Activated gamma-delta T cell (primary cell): ENCODE measurements at regions not wholly inside any gene's neighbourhood (a gene's known extent, or its start where the extent isn't known, plus 50 kb on each side); places are given as distances from the start of the nearest gene placed in this dataset.

Source experiments
- DNase-seq: peaks from one replicate; lab custom pipeline; 2025; lab: John Stamatoyannopoulos, UW

- no peak for DNase-seq
These were observed 93.4 kb upstream of the SOD1 start for GRCh38 chr21:31566064-31566463.

DNA sequence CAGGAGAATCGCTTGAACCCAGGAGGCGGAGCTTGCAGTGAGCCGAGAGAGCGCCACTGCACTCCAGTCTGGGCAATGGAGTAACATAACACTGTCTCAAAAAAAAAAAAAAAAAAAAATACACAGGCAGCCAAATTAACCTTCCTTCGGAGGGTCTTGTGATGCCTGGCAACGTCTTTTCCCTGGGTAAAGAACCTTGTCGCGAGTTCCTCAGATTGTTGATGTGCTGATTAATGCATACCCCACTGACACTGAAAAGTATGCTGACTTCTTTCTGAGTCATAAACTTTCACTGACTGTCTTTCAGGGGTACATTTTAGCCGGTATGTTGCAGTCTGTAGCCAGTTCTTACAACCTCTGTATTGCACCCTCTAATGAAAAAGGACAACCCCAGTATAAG is 95.1 kb upstream of the SOD1 start:
- no peak for DNase-seq

GRCh38 chr21:31560479-31560878 is 99.0 kb upstream of the SOD1 start:
- no peak for DNase-seq

DNA sequence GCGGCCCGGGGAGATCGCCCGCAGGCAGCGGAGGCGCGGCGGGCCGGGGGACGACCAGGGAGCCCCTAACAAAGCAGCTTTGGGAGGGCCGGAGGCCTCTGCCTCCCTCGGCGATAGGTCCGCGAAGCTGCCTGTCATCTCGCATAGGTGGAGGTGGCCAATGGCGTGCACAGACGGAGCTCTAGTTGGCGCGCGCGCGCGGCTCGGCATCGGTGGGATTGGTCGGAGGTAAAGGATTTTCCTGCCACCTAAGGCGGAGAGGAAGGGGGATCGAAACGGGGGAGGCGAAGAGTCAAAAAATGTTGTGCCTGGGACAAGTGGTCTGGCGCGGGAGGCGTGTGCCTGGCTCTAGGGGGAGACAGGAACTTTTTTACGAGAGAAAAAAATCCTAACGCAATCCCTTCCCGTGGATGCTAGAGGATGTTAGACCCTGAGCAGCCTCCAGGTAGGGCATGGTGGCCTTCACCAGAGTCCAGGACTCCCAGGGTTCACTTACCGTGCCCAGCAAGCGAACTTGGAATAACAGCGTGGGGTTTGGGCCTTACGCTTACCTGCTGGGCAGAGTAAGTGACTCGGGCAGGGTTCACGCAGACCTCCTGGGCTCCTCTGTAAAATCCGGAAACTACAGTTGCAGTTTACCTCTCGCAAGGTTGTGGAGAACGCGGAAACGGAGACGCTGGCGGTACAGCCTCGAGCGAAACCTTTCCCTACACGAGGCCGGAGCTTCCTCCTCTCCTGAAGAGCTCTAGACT is 99.9 kb upstream of the SOD1 start:
- peak; percentile 59 for DNase-seq

GRCh38 chr21:31558962-31559367 is 100.5 kb upstream of the SOD1 start:
- peak; percentile 64 for DNase-seq

- no peak for DNase-seq
These were observed 101.1 kb upstream of the SOD1 start for GRCh38 chr21:31558189-31558961.

- DNase-seq = no peak
These were observed 101.9 kb upstream of the SOD1 start for GRCh38 chr21:31557421-31558188.

- DNase-seq = no peak
These were observed 102.8 kb upstream of the SOD1 start for GRCh38 chr21:31556662-31557061.

DNA sequence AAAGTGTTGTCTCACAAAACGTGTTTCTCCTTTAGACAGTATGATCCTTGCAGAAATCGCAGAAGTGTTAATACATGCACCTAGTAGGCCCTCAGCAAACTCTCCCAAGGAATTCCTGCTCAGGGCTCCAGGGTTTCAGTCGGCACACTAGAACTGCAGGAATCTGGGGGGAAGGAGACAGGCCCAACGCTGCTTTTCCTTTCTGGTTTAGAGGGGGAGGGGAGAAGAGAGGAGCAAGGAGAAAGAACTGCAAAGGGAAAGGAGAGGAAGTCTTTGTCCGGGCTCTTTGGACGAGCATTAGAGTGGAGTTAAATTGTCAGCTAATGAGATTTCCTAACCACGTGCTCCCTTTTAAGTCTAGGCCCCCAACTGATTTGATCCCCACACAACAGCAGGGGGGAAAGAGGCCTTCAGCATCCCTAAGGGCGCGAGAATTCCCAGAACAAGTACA is 103.7 kb upstream of the SOD1 start:
- DNase-seq = no peak

- DNase-seq = no peak
These were observed 104.9 kb upstream of the SOD1 start for GRCh38 chr21:31554511-31555022.

GRCh38 chr21:31553926-31554325 is 105.6 kb upstream of the SOD1 start:
- DNase-seq = no peak

DNA sequence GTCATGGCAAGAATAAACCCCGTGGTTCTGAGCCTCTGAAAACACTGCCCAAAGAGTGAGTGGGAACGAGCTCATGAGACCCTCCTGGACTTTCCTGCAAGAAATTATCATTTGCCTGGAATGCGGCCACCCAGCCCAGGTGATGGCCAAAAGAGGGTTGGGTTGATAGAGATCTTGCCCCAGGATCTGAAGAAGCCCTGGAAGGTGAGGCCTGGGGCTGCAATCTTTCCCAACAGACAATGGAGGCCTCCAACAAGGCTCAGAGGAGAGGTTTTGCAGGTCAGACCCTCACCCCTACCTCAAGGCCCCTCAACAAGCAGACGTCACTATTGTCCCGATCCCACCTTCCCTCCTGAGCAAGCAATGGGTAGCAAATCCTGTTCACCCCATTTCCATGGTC is 106.0 kb upstream of the SOD1 start:
- no peak for DNase-seq

DNA sequence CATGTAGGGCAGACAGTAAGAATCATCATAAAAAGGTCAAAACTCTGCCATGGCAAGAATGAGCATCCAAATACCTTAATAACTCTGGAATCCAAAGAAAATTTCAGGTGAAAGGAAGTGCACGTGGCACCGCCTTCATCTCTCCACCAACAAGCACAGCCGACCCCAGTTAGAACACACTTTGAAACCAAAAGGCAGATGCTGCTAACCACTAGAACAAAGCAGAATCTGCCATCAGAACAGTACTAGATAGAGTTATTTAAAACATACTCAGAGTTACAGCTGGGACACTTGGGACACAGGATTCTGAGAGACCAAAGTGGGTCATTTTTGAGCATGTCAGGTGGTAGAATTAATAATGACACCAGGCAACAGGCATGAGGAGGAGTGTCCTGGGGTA is 106.7 kb upstream of the SOD1 start:
- DNase-seq = no peak

DNA sequence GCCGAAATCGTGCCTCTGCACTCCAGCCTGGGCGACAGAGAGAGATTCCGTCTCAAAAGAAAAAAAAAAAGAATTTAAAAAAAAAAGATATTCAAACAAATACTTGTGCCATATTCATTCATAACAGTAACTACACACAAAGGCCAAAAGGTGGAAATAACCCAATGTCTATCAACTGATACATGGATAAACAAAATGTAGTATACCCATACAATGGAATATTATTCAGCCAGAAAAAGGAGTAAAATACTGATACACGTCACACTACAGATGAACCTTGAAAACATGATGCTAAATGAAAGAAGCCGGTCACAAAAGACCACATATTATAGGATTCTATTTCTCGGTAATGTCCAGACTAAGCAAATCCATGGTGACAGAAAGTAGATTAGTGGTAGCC is 109.4 kb upstream of the SOD1 start:
- no peak for DNase-seq

GRCh38 chr21:31548688-31549087 is 110.8 kb upstream of the SOD1 start:
- DNase-seq = no peak

DNA sequence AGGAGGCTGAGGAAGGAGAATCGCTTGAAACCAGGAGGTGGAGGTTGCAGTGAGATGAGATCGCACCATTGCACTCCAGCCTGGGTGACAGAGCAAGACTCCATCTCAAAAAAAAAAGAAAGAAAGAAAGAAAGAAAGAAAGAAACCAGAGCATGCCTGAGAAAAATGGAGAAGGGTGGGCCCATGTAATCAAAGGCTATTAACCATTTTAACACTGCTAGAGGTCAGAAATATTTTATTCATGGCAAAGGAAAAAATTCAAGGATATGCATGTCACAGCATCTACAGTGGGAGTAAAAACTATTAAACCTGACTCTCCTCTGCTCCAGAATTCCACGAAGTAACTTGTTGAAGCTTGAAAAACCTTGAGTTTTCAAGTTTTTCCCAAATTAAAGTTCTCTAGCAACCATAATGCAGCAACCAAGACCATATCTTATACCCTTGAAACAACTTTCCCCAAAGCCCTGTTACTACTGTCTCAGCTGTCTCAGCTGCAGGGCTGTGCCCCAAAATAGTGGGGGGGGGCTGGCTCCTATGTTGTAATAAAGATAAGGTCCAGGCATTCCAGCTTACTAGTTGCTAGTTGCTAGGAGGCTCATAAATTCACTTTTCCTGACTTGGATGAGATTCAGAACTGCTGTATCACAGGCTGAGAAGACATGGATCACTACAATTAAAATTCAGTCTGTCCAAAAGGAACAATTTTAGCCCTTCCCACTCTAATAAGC is 112.9 kb upstream of the SOD1 start:
- no peak for DNase-seq

DNA sequence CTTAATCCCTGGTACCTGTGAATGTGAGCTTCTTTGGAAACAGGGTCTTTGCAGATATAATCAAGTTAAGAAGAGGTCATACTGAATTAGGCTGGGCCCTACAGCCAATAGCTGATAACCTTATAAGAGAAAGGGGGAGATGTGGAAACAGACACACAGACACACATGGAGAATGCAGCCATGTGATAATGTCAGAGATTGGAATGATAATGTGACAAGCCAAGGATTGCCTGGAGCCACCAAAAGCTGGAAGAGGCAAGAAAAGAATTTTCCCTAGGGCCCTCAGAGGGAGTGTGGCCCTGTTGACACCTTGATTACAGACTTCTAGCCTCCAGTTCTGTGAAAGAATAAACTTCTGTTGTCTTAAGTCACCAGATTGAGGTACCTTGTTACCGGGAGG is 114.5 kb upstream of the SOD1 start:
- no peak for DNase-seq

DNA sequence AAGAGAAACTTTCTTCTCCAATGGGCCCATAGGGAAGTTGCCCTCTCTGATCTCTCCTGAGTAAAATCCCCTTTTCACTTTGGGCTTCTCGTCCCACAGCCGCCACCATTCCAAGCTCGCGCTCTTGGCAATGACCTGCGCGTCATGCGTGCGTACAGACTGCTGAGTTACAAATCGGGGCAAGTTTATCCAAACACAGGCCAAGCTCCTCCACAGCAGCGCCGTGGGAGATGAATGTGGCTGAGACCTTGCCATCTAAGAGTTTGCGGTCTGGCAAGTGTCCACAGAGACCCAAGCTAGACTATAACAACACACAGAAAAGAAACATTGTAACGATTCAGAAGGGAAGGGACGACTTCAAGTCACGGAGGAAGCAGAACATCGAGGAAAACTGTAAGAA is 116.3 kb upstream of the SOD1 start:
- no peak for DNase-seq

DNA sequence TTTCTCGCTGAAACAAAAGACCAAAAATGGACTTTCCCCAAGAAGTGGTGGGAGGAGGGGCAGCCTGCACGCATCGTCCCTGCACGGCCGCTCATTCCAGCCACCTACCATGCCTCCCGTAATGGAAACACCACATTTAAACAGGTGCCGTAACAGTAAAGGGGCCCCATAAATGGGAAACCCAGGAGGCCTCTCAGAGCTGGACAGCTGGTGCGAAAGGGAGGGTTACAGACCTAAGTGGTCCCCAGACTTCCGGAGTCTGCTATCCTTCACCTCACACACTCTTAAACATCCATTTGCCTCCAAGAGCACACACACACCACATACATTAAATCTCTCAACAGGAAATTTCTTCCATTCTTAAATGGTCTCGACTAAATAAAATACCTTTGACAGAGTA is 120.7 kb upstream of the SOD1 start:
- DNase-seq = no peak

GRCh38 chr21:31537872-31538576 is 121.5 kb upstream of the SOD1 start:
- no peak for DNase-seq

GRCh38 chr21:31536138-31536537 is 123.4 kb upstream of the SOD1 start:
- no peak for DNase-seq
